Urothelium cell line (cell line): ENCODE measurements at regions not wholly inside any gene's neighbourhood (a gene's known extent, or its start where the extent isn't known, plus 50 kb on each side); places are given as distances from the start of the nearest gene placed in this dataset.
"Not testable (repeated sequence)": the region's sequence is repeated elsewhere in the genome, so short reads cannot be mapped to it uniquely, and the experiment has no call there.

ENCODE experiments used
- DNase-seq: peaks from one replicate; pipeline ENCODE4 v3.0.0; 2011; ENCODE audit warnings: low spot score, mixed read lengths
- FAIRE-seq: peaks from 2 replicates; lab custom pipeline; 2011; peaks lifted over from hg19 to GRCh38; lab: Jason Lieb, UNC

GRCh38 chr15:77844798-77845446 lies 212.2 kb upstream of the LINGO1 start:
- FAIRE-seq (no peak), DNase-seq (no peak)

GRCh38 chr15:77843546-77843945 lies 210.8 kb upstream of the LINGO1 start:
- DNase-seq (no peak), FAIRE-seq (no peak)

- DNase-seq (peak; percentile 77), FAIRE-seq (peak; percentile 5)
These were observed 208.5 kb upstream of the LINGO1 start for GRCh38 chr15:77840991-77841775.

- FAIRE-seq, result peak; percentile 46
- no peak for DNase-seq
These were observed 207.5 kb upstream of the LINGO1 start for GRCh38 chr15:77839970-77840905.

GRCh38 chr15:77839456-77839855 lies 206.7 kb upstream of the LINGO1 start:
- no peak for FAIRE-seq
- DNase-seq, result no peak

GRCh38 chr15:77838595-77838994 lies 205.9 kb upstream of the LINGO1 start:
- FAIRE-seq, result peak; percentile 81
- no peak for DNase-seq

- FAIRE-seq (peak; percentile 69), DNase-seq (peak; percentile 51)
These were observed 205.3 kb upstream of the LINGO1 start for GRCh38 chr15:77838061-77838460.

- FAIRE-seq (no peak), DNase-seq (no peak)
These were observed 204.9 kb upstream of the LINGO1 start for GRCh38 chr15:77837649-77838025.

GRCh38 chr15:77836906-77837648 lies 204.4 kb upstream of the LINGO1 start:
- FAIRE-seq, result no peak
- no peak for DNase-seq

- DNase-seq, result no peak
- FAIRE-seq, result no peak
These were observed 203.5 kb upstream of the LINGO1 start for GRCh38 chr15:77836121-77836692.

GRCh38 chr15:77834276-77834990 lies 201.7 kb upstream of the LINGO1 start:
- DNase-seq, result no peak
- no peak for FAIRE-seq

GRCh38 chr15:77832874-77833273 lies 200.2 kb upstream of the LINGO1 start:
- FAIRE-seq (no peak), DNase-seq (no peak)

GRCh38 chr15:77831986-77832385 lies 199.3 kb upstream of the LINGO1 start:
- no peak for FAIRE-seq
- DNase-seq, result no peak

GRCh38 chr15:77830051-77830468 lies 197.3 kb upstream of the LINGO1 start:
- DNase-seq (no peak), FAIRE-seq (no peak)

- not testable (repeated sequence) for FAIRE-seq, DNase-seq
These were observed 196.6 kb upstream of the LINGO1 start for GRCh38 chr15:77829331-77829730.

- DNase-seq (no peak), FAIRE-seq (no peak)
These were observed 195.1 kb upstream of the LINGO1 start for GRCh38 chr15:77827860-77828259.

- no peak for DNase-seq
- FAIRE-seq, result no peak
These were observed 193.4 kb upstream of the LINGO1 start for GRCh38 chr15:77826006-77826695.

GRCh38 chr15:77825546-77825945 lies 192.8 kb upstream of the LINGO1 start:
- FAIRE-seq (no peak), DNase-seq (no peak)

- FAIRE-seq, result no peak
- no peak for DNase-seq
These were observed 192.5 kb upstream of the LINGO1 start for GRCh38 chr15:77825252-77825542.
